ENCODE measurements at regions not wholly inside any gene's neighbourhood (a gene's known extent, or its start where the extent isn't known, plus 50 kb on each side); places are given as distances from the start of the nearest gene placed in this dataset.

GRCh38 chr5:42984307-42984706 lies 55.8 kb downstream of the ANXA2R start:
- TF ChIP-seq POLR2A (IDR thresholded peaks at IDR 0.05) (no peak), POLR2AphosphoS5 (IDR thresholded peaks at IDR 0.05) (no peak), EP300 (IDR thresholded peaks at IDR 0.05) (no peak), CTCF (IDR thresholded peaks at IDR 0.05) (no peak)
